ENCODE measurements at regions not wholly inside any gene's neighbourhood (a gene's known extent, or its start where the extent isn't known, plus 50 kb on each side); places are given as distances from the start of the nearest gene placed in this dataset.

DNA sequence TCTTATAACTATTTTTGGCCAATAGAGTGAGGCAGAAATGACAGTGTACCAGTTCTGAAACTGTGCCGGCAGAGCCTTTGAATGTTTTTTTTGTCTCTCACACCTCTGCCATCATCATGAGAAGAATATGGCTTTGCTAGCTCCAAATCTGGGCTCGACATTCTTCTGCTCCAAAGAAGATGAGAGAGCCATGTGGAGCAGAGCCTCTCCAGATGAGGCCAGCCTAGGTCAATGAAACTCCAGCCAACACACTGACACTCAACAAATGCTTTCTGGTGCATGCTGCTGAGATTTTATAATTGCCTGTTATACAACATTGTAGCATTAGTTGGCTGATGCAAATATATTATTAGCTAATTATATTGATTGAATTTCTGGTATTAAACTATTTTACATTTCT lies 154.7 kb downstream of the SLC38A4 start:
- no peak for FAIRE-seq
- Histone ChIP-seq H4K20me1 (ENCODE audit: control insufficient read depth, extremely low read depth, insufficient read depth, low read length) (no peaks in the 10 kb centered on the region), H3K27me3 (ENCODE audit: control insufficient read depth, extremely low read depth, insufficient read depth, low read length) (no peaks in the 10 kb centered on the region), H3K36me3 (ENCODE audit: control insufficient read depth in 2 of 2, extremely low read depth in 1 of 2, insufficient read depth in 2 of 2, low read length in 2 of 2) (no peaks in the 10 kb centered on the region), H3K9ac (ENCODE audit: control insufficient read depth, extremely low read depth, insufficient read depth, low read length) (no peak overlapping the region), H2AFZ (ENCODE audit: control insufficient read depth, low read length) (no peak overlapping the region), H3K9me1 (ENCODE audit: control insufficient read depth, extremely low read depth, insufficient read depth, low read length) (no peaks in the 10 kb centered on the region), H3K4me3 (ENCODE audit: control insufficient read depth in 2 of 3, extremely low read depth in 1 of 3, insufficient read depth in 2 of 3, low read depth in 1 of 3, low read length in 3 of 3) (no peak overlapping the region), H3K27ac (ENCODE audit: control insufficient read depth, insufficient read depth, low read length) (no peak overlapping the region), H3K4me1 (ENCODE audit: control insufficient read depth, extremely low read depth, insufficient read depth, low read length) (peaks cover 27% of the 10 kb centered on the region), H3K9me3 (ENCODE audit: control insufficient read depth, low read depth, low read length) (peaks cover 2% of the 10 kb centered on the region), H3K79me2 (ENCODE audit: control insufficient read depth, insufficient read depth, low read length) (no peaks in the 10 kb centered on the region), H3K4me2 (ENCODE audit: control insufficient read depth, extremely low read depth, insufficient read depth, low read depth, low read length) (no peak overlapping the region)
- TF ChIP-seq, protein P1, sequence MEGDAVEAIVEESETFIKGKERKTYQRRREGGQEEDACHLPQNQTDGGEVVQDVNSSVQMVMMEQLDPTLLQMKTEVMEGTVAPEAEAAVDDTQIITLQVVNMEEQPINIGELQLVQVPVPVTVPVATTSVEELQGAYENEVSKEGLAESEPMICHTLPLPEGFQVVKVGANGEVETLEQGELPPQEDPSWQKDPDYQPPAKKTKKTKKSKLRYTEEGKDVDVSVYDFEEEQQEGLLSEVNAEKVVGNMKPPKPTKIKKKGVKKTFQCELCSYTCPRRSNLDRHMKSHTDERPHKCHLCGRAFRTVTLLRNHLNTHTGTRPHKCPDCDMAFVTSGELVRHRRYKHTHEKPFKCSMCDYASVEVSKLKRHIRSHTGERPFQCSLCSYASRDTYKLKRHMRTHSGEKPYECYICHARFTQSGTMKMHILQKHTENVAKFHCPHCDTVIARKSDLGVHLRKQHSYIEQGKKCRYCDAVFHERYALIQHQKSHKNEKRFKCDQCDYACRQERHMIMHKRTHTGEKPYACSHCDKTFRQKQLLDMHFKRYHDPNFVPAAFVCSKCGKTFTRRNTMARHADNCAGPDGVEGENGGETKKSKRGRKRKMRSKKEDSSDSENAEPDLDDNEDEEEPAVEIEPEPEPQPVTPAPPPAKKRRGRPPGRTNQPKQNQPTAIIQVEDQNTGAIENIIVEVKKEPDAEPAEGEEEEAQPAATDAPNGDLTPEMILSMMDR (optimal IDR thresholded peaks at IDR 0.05 in 1 of 3, IDR thresholded peaks at IDR 0.05 in 1 of 3, conservative IDR thresholded peaks at IDR 0.05 in 1 of 3; ENCODE audit: extremely low read depth in 1 of 3, insufficient read depth in 2 of 3, low read length in 3 of 3) = no peak
- no peak for TF ChIP-seq EZH2 (IDR thresholded peaks at IDR 0.05; ENCODE audit: low read length)
- no peak for DNase-seq (ENCODE audit: low read depth, low spot score)
- dilution Hi-C loops (cut with MboI; ENCODE audit: extremely low pct_ligation_motif_present, low sequenced_read_pairs) = no loop called here

DNA sequence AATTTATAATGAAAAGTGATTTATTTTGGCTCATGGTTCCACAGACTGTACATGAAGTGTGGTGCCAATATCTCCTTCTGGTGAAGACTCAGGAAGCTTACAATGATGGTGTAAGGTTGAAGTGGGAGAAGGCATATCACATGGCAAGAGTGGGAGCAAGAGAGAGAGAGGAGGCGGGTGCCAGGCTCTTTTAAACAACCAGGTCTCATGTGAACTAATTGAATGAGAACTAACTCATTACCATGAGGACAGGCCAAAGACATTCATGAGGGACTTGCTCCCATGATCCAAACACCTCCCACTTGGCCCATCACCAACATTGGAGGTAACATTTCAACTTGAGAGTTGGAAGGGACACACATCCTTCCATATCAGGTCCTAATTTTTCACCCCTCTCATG lies 155.2 kb downstream of the SLC38A4 start:
- Histone ChIP-seq H3K27me3 (ENCODE audit: control insufficient read depth, extremely low read depth, insufficient read depth, low read length) (no peaks in the 10 kb centered on the region), H3K36me3 (ENCODE audit: control insufficient read depth in 2 of 2, extremely low read depth in 1 of 2, insufficient read depth in 2 of 2, low read length in 2 of 2) (no peaks in the 10 kb centered on the region), H3K4me3 (ENCODE audit: control insufficient read depth in 2 of 3, extremely low read depth in 1 of 3, insufficient read depth in 2 of 3, low read depth in 1 of 3, low read length in 3 of 3) (no peak overlapping the region), H2AFZ (ENCODE audit: control insufficient read depth, low read length) (no peak overlapping the region), H3K4me2 (ENCODE audit: control insufficient read depth, extremely low read depth, insufficient read depth, low read depth, low read length) (no peak overlapping the region), H3K9me1 (ENCODE audit: control insufficient read depth, extremely low read depth, insufficient read depth, low read length) (no peaks in the 10 kb centered on the region), H3K9me3 (ENCODE audit: control insufficient read depth, low read depth, low read length) (peaks cover 2% of the 10 kb centered on the region), H3K4me1 (ENCODE audit: control insufficient read depth, extremely low read depth, insufficient read depth, low read length) (peaks cover 26% of the 10 kb centered on the region), H3K9ac (ENCODE audit: control insufficient read depth, extremely low read depth, insufficient read depth, low read length) (no peak overlapping the region), H4K20me1 (ENCODE audit: control insufficient read depth, extremely low read depth, insufficient read depth, low read length) (no peaks in the 10 kb centered on the region), H3K79me2 (ENCODE audit: control insufficient read depth, insufficient read depth, low read length) (no peaks in the 10 kb centered on the region), H3K27ac (ENCODE audit: control insufficient read depth, insufficient read depth, low read length) (no peak overlapping the region)
- no peak for TF ChIP-seq EZH2 (IDR thresholded peaks at IDR 0.05; ENCODE audit: low read length)
- TF ChIP-seq, protein P1 (optimal IDR thresholded peaks at IDR 0.05 in 1 of 3, IDR thresholded peaks at IDR 0.05 in 1 of 3, conservative IDR thresholded peaks at IDR 0.05 in 1 of 3; ENCODE audit: extremely low read depth in 1 of 3, insufficient read depth in 2 of 3, low read length in 3 of 3) = no peak
- DNase-seq (ENCODE audit: low read depth, low spot score) (no peak), FAIRE-seq (no peak)
- dilution Hi-C loops (cut with MboI; ENCODE audit: extremely low pct_ligation_motif_present, low sequenced_read_pairs) = no loop called here

All from keratinocyte (primary cell).